ENCODE measurements at regions not wholly inside any gene's neighbourhood (a gene's known extent, or its start where the extent isn't known, plus 50 kb on each side); places are given as distances from the start of the nearest gene placed in this dataset.
A peak's percentile ranks its signal among the peaks of the same experiment; 100 is the strongest.
"Not testable (repeated sequence)": the region's sequence is repeated elsewhere in the genome, so short reads cannot be mapped to it uniquely, and the experiment has no call there.

GRCh38 chr12:92061061-92061460 is 84.6 kb downstream of the BTG1 start:
- DNase-seq (ENCODE audit: low spot score), result no peak

- peak; percentile 51 for DNase-seq (ENCODE audit: low spot score)
These were observed 85.7 kb downstream of the BTG1 start for GRCh38 chr12:92059960-92060359.

- no peak for DNase-seq (ENCODE audit: low spot score)
These were observed 87.0 kb downstream of the BTG1 start for GRCh38 chr12:92058664-92059063.

GRCh38 chr12:92056756-92057155 is 88.9 kb downstream of the BTG1 start:
- DNase-seq (ENCODE audit: low spot score), result not testable (repeated sequence)

GRCh38 chr12:92056290-92056689 is 89.4 kb downstream of the BTG1 start:
- DNase-seq (ENCODE audit: low spot score), result no peak

- no peak for DNase-seq (ENCODE audit: low spot score)
These were observed 89.8 kb downstream of the BTG1 start for GRCh38 chr12:92055877-92056276.

- no peak for DNase-seq (ENCODE audit: low spot score)
These were observed 94.2 kb downstream of the BTG1 start for GRCh38 chr12:92051441-92051840.

GRCh38 chr12:92049403-92049802 is 96.2 kb downstream of the BTG1 start:
- no peak for DNase-seq (ENCODE audit: low spot score)

- DNase-seq (ENCODE audit: low spot score), result no peak
These were observed 98.2 kb downstream of the BTG1 start for GRCh38 chr12:92047393-92047826.

- no peak for DNase-seq (ENCODE audit: low spot score)
These were observed 98.9 kb downstream of the BTG1 start for GRCh38 chr12:92046557-92047392.

GRCh38 chr12:92045852-92046251 is 99.8 kb downstream of the BTG1 start:
- no peak for DNase-seq (ENCODE audit: low spot score)

- no peak for DNase-seq (ENCODE audit: low spot score)
These were observed 101.2 kb downstream of the BTG1 start for GRCh38 chr12:92044435-92044834.

- no peak for DNase-seq (ENCODE audit: low spot score)
These were observed 102.7 kb downstream of the BTG1 start for GRCh38 chr12:92042791-92043531.

- DNase-seq (ENCODE audit: low spot score), result no peak
These were observed 103.9 kb downstream of the BTG1 start for GRCh38 chr12:92041742-92042141.

- DNase-seq (ENCODE audit: low spot score), result no peak
These were observed 106.6 kb downstream of the BTG1 start for GRCh38 chr12:92039046-92039445.

- DNase-seq (ENCODE audit: low spot score), result no peak
These were observed 107.2 kb downstream of the BTG1 start for GRCh38 chr12:92038476-92038875.

GRCh38 chr12:92036771-92037453 is 108.7 kb downstream of the BTG1 start:
- no peak for DNase-seq (ENCODE audit: low spot score)

- DNase-seq (ENCODE audit: low spot score), result no peak
These were observed 109.5 kb downstream of the BTG1 start for GRCh38 chr12:92036061-92036620.

GRCh38 chr12:92035477-92035876 is 110.2 kb downstream of the BTG1 start:
- no peak for DNase-seq (ENCODE audit: low spot score)

- peak; percentile 60 for DNase-seq (ENCODE audit: low spot score)
These were observed 110.7 kb downstream of the BTG1 start for GRCh38 chr12:92034858-92035401.

- no peak for DNase-seq (ENCODE audit: low spot score)
These were observed 111.6 kb downstream of the BTG1 start for GRCh38 chr12:92034083-92034482.

- DNase-seq (ENCODE audit: low spot score), result no peak
These were observed 112.7 kb downstream of the BTG1 start for GRCh38 chr12:92032965-92033364.
